SKM-1 (cell line): ENCODE measurements at regions not wholly inside any gene's neighbourhood (a gene's known extent, or its start where the extent isn't known, plus 50 kb on each side); places are given as distances from the start of the nearest gene placed in this dataset.
A peak's percentile ranks its signal among the peaks of the same experiment; 100 is the strongest.

Experiments used
- DNase-seq: peaks from one replicate; lab custom pipeline; 2025; ENCODE audit not compliant: unreplicated experiment; lab: John Stamatoyannopoulos, UW

GRCh38 chr3:84439476-84439875 lies 519.3 kb upstream of the CADM2 start:
- DNase-seq: no peak

GRCh38 chr3:84440291-84440690 lies 518.5 kb upstream of the CADM2 start:
- DNase-seq: no peak

DNA sequence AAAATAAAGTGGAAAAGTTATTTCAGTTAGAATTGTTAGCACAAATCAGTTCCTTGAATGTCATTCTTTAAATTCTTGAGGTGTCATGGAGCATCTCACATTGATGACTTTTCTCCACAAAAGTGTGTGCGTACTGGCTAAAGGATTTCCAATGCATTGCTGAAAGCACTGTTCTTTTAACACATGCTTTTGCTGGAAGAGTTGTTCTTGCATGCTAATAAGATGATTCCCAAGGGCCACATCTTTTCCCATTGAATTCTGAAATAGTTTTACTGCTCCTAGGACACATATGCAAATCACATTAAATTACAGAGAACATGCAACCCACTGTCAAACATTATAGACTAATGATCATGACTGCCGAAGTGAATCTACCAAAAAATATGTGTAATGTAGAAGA lies 516.3 kb upstream of the CADM2 start:
- DNase-seq: no peak

DNA sequence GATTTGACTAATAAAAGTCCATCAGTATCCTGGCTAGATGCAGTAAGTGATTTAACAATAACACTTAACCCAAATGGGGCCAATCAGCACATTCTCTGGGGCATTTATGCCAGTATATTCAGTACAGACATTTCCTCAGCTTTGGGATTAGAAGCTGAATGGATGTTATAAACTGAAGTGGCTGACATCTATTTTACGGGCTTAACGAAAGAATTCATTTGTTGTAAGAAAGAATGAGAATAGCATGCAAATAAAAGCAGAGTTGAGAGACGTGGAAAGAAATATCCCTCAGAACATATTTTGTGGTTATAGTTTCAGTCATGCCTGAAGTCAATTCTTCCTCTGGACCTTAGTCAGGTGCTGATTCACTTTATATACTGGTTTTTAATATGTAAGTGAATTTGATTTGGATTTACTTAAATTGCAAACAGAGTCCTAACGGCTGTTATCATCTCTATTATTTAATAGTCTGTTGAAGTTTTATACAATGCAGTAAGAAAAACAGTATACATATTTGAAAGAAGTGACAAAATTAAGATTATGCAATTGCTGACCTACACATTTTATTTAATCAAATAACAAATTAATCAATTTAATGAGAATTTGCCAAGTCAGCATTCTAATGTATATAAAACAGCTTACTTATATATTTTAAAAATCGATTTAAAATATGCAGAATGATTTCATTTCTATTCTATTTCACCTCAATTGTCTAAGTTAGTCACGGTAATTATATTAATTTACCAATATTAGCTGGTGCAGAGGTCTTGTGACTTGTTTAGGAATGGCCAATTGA lies 513.9 kb upstream of the CADM2 start:
- no peak for DNase-seq

DNA sequence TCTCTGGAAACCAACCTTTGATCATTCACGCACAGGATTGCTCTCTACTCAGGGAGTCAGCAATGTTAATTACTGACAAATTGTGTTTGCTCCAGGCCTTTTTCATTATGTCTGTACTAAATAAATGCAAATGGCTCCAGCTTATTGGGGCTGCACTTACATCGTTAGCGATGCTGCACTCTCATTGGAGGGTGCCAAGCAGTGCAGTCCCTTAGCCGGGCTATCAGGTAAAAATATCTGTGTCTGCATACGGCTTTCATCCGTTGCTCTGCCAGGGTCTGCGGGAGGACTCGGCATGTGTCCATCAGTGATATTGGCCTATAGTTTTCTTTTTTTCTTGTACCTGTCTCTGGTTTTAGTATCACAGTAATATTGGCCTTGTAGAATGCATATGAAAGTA lies 471.5 kb upstream of the CADM2 start:
- no peak for DNase-seq

GRCh38 chr3:84504761-84505160 lies 454.0 kb upstream of the CADM2 start:
- no peak for DNase-seq

GRCh38 chr3:84510007-84510406 lies 448.8 kb upstream of the CADM2 start:
- DNase-seq: no peak

- no peak for DNase-seq
Observed at GRCh38 chr3:84522893-84523292, 435.9 kb upstream of the CADM2 start.

DNA sequence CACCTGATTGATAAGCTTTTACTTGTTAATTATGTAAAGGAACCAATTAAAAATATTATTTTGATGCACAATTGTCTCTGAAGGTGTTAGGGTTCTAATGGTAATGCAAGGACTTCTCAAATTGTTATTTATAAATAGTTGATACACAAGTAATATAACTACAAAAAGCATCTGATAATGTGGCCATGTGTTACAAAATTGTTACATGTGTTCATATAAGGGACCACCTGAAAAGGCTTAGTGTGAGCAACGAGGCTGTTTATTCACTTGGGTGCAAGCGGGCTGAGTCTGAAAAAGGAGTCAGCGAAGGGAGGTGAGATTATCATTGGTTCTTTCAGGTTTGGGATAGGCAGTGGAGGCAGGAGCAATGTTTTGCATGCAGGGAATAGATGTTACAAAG lies 421.9 kb upstream of the CADM2 start:
- no peak for DNase-seq

DNA sequence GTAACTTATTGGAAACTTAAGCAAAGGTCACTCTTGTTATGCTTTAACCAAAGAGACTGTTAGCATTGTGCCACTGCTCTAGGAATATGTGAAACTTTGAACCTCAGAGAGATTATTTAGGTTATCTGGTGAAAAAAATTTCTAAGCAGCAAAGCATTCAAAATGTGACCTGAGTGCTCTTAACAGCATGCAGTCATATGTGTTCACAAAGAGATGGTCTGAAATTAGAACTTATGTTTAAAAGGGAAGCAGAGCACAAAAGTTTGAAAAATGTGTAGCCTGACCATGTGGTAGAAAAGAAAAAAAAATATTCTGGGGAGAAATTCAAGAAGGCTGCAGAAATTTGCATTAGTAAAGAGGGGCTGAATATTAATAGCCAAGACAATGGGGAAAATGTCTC lies 420.2 kb upstream of the CADM2 start:
- DNase-seq: no peak

- DNase-seq: no peak
Observed at GRCh38 chr3:84547207-84547606, 411.6 kb upstream of the CADM2 start.

GRCh38 chr3:84547971-84548970 lies 410.5 kb upstream of the CADM2 start:
- peak; percentile 46 for DNase-seq

DNA sequence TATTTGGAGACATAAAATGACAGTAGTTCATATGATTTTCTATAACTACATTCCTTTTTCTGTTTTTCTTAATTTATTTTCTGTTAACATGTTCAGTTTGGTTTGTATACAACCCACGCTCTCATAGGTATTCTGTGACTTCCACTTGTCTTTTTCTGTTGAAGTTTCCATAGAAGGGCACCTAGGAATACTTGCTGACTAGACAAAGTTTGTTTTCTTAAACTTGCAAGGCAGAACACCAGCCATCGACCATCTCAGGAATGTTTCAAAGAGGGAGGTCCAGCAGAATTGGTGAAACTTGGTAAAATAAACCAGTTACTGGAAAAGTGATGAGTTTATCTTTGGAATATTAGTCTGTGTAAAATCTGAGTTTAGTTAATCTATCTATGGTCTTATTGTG lies 403.2 kb upstream of the CADM2 start:
- no peak for DNase-seq

DNA sequence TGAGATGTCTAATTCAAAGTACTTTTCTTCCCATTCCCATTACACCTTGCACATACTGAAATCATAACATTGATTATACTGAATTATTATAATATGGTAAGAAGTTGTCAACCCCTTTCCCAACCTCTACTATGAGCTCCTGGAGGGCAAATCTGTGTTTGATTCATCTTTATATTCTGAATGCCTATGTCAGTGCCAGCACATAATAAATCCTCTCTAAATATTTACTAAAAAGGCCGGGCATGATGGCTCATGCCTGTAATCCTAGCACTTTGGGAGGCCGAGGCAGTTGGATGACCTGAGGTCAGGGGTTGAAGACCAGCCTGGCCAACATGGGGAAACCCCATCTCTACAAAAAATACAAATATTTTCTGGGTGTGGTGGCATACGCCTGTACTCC lies 392.5 kb upstream of the CADM2 start:
- no peak for DNase-seq

DNA sequence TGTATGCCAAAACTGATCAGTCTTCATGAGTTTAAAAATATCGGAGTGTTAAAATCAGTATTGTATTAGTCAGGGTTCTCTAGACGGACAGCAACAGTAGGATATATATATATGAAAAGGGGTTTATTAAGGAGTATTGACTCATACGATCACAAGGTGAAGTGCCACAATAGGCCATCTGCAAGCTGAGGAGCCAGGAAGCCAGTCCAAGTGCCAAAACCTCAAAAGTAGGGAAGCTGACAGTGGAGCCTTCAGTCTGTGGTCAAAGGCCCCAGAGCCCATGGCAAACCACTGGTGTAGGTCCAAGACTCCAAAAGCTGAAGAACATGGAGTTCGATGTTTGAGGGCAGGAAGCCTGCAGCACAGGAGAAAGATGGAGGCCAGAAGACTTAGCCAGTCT lies 391.0 kb upstream of the CADM2 start:
- no peak for DNase-seq

- DNase-seq: no peak
Observed at GRCh38 chr3:84573962-84574361, 384.8 kb upstream of the CADM2 start.

GRCh38 chr3:84586427-84586826 lies 372.4 kb upstream of the CADM2 start:
- DNase-seq: no peak

DNA sequence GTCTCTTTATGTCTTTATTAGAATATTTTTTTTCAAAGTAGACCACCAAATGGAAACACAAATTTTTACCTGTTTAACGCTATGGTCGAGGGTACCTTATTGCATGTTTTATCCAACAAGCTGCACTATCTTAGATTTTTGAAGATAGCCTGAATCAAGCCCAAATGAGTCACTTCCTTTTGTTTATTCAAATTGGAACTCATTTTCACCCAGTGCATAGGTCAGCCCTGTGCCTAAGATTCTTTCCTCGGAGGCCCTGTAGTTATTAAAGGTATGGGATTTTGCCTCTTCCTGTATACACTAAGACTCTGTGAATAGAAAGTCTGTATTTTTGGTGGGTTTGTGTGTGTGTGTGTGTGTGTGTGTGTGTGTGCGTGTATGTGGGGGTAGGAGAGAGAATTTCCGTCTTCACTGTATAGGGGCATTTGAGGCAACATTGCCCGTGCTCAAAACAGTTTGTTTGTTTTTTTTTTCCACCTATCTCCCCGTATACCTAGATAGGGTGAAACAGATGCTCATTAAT lies 358.0 kb upstream of the CADM2 start:
- DNase-seq: no peak

- DNase-seq: no peak
Observed at GRCh38 chr3:84601303-84601702, 357.5 kb upstream of the CADM2 start.

DNA sequence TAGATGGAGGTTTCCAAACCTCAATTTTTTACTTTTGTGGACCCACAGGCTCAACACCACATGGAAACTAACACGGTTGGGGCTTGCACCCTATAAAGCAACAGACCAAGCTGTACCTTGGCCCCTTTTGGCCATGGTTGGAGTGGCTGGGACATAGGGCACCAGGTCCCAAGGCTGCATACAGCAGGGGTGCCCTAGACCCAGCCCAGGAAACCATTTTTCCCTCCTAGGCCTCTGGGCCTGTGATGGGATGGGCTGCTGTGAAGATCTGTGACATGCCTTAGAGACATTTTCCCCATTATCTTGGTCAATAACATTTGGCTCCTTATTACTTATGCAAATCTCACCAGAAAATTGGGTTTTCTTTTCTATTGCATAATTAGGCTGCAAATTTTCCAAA lies 337.0 kb upstream of the CADM2 start:
- DNase-seq: no peak

GRCh38 chr3:84634668-84635067 lies 324.1 kb upstream of the CADM2 start:
- no peak for DNase-seq

DNA sequence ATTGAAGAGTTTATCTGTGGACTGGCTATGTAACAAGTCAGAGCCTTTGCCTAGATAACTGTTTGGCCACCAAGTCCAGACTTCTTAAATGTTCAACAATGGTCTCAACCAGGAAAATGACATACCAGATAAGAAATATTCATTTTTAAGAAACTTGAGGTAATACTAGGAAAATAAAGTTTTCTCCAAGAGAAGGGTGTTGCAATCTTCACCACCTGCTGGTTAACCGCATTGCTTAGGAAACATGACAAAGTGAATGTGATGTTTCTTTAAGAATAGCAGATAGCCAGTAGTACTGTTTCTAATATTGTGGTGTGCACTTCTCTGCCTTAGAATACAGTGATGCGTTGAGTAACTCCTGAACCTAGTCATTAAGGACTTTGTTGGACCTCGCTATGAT lies 321.5 kb upstream of the CADM2 start:
- DNase-seq: no peak
